ENCODE measurements at regions not wholly inside any gene's neighbourhood (a gene's known extent, or its start where the extent isn't known, plus 50 kb on each side); places are given as distances from the start of the nearest gene placed in this dataset.

GRCh38 chr2:176745543-176746200, 466.9 kb upstream of the HNRNPA3 start:
- peaks cover 7% of the 10 kb centered on the region for H3K4me1 ChIP-seq (ENCODE audit: control insufficient read depth, low read depth, low read length)

DNA sequence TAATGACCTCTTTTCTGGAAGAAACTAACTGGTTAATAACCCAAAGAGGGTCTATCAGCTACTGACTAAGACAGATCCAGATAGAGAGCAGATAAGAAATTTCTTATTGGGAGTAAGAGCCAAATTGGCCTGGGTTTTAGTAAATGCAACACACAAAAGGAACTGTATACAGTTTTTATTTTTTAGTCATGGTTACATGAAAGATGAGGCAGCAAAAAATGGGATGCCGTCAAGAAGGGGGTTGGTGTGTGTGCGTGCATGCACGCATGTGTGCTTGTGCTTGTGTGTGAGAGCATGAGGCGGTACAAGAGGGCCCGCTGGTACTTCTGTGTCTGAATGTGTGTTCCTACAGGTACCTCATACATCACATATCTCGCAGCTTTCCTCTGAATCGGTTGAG, 466.2 kb upstream of the HNRNPA3 start:
- Histone ChIP-seq H3K36me3 (ENCODE audit: control insufficient read depth, insufficient read depth, low read length) (no peaks in the 10 kb centered on the region), H3K4ac (ENCODE audit: low read depth, low read length) (no peak overlapping the region), H4K5ac (ENCODE audit: low read length) (no peak overlapping the region), H3K4me3 (ENCODE audit: low read length) (no peak overlapping the region), H3K79me1 (ENCODE audit: low read length) (no peaks in the 10 kb centered on the region), H3K27me3 (ENCODE audit: insufficient read depth, low read length, poor library complexity) (no peaks in the 10 kb centered on the region), H3K23ac (ENCODE audit: low read length) (no peak overlapping the region), H2AK5ac (ENCODE audit: low read length) (no peak overlapping the region), H3K18ac (ENCODE audit: low read length) (no peak overlapping the region), H3K4me1 (ENCODE audit: control insufficient read depth, low read depth, low read length) (peaks cover 10% of the 10 kb centered on the region), H2BK120ac (ENCODE audit: low read depth, low read length) (no peak overlapping the region), H3K4me2 (ENCODE audit: low read length) (no peak overlapping the region), H2BK5ac (ENCODE audit: low read length) (no peak overlapping the region), H2BK15ac (replicated peaks; ENCODE audit: low read depth) (no peak overlapping the region), H3K9ac (ENCODE audit: low read length) (no peak overlapping the region), H3K27ac (ENCODE audit: low read depth, low read length) (no peak overlapping the region), H3K56ac (ENCODE audit: low read length) (no peak overlapping the region), H4K8ac (ENCODE audit: low read depth, low read length) (no peak overlapping the region), H3K79me2 (ENCODE audit: control insufficient read depth, insufficient read depth, low read length) (no peaks in the 10 kb centered on the region)
- WGBS (ENCODE audit: extremely low coverage, insufficient coverage, low lambda C conversion rate) = no CpG with 5 or more reads among the region's 7 CpGs
- DNase-seq = no peak

More at GRCh38 chr2:176745543-176746200, 466.9 kb upstream of the HNRNPA3 start:
- Histone ChIP-seq H3K27me3 (ENCODE audit: insufficient read depth, low read length, poor library complexity) (no peaks in the 10 kb centered on the region), H4K8ac (ENCODE audit: low read depth, low read length) (no peak overlapping the region), H3K18ac (ENCODE audit: low read length) (no peak overlapping the region), H3K4me2 (ENCODE audit: low read length) (no peak overlapping the region), H3K23ac (ENCODE audit: low read length) (no peak overlapping the region), H3K56ac (ENCODE audit: low read length) (no peak overlapping the region), H3K79me2 (ENCODE audit: control insufficient read depth, insufficient read depth, low read length) (no peaks in the 10 kb centered on the region), H3K9ac (ENCODE audit: low read length) (no peak overlapping the region), H3K36me3 (ENCODE audit: control insufficient read depth, insufficient read depth, low read length) (no peaks in the 10 kb centered on the region), H4K5ac (ENCODE audit: low read length) (no peak overlapping the region), H3K4ac (ENCODE audit: low read depth, low read length) (no peak overlapping the region), H2BK120ac (ENCODE audit: low read depth, low read length) (no peak overlapping the region), H2BK15ac (replicated peaks; ENCODE audit: low read depth) (no peak overlapping the region), H3K79me1 (ENCODE audit: low read length) (no peaks in the 10 kb centered on the region), H2BK5ac (ENCODE audit: low read length) (no peak overlapping the region), H2AK5ac (ENCODE audit: low read length) (no peak overlapping the region), H3K27ac (ENCODE audit: low read depth, low read length) (no peak overlapping the region), H3K4me3 (ENCODE audit: low read length) (no peak overlapping the region)
- no peak for DNase-seq
- WGBS (ENCODE audit: extremely low coverage, insufficient coverage, low lambda C conversion rate) = no CpG with 5 or more reads among the region's 8 CpGs

GRCh38 chr2:176747506-176747905, 465.1 kb upstream of the HNRNPA3 start:
- no peak overlapping the region for H2BK5ac ChIP-seq (ENCODE audit: low read length)
- no peaks in the 10 kb centered on the region for H3K36me3 ChIP-seq (ENCODE audit: control insufficient read depth, insufficient read depth, low read length)
- H3K4me3 ChIP-seq (ENCODE audit: low read length) = no peak overlapping the region
- no peak overlapping the region for H3K27ac ChIP-seq (ENCODE audit: low read depth, low read length)
- no peak overlapping the region for H3K4ac ChIP-seq (ENCODE audit: low read depth, low read length)
- H2BK120ac ChIP-seq (ENCODE audit: low read depth, low read length) = no peak overlapping the region
- no peak for DNase-seq
- no peak overlapping the region for H2AK5ac ChIP-seq (ENCODE audit: low read length)
- H3K18ac ChIP-seq (ENCODE audit: low read length) = no peak overlapping the region
- H2BK15ac ChIP-seq (replicated peaks; ENCODE audit: low read depth) = no peak overlapping the region
- no peak overlapping the region for H3K4me2 ChIP-seq (ENCODE audit: low read length)
- H3K9ac ChIP-seq (ENCODE audit: low read length) = no peak overlapping the region
- H3K27me3 ChIP-seq (ENCODE audit: insufficient read depth, low read length, poor library complexity) = no peaks in the 10 kb centered on the region
- H3K56ac ChIP-seq (ENCODE audit: low read length) = no peak overlapping the region
- no peak overlapping the region for H3K23ac ChIP-seq (ENCODE audit: low read length)
- H3K4me1 ChIP-seq (ENCODE audit: control insufficient read depth, low read depth, low read length) = peaks cover 10% of the 10 kb centered on the region
- H3K79me1 ChIP-seq (ENCODE audit: low read length) = no peaks in the 10 kb centered on the region
- no peak overlapping the region for H4K5ac ChIP-seq (ENCODE audit: low read length)
- no peak overlapping the region for H4K8ac ChIP-seq (ENCODE audit: low read depth, low read length)
- no peaks in the 10 kb centered on the region for H3K79me2 ChIP-seq (ENCODE audit: control insufficient read depth, insufficient read depth, low read length)
- WGBS (ENCODE audit: extremely low coverage, insufficient coverage, low lambda C conversion rate) = no CpG with 5 or more reads among the region's 4 CpGs

DNA sequence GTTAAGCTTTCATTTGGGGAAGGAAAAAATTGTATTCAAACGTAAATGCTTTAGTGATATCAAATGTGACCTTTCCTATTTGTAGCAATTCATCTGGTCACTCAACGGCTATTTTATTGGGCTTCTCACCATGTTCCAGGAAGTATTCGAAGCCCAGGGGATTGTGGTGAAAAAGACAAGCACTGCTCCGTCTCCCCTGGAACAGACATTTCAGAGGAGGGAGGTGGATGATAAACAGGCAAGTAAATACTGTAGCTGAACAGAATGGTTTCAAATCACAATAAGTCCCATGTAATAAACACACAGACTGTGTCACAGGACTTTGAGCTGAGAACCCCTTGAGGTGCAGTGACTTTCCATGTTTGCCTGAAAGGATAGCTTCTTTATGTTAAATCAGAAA, 464.7 kb upstream of the HNRNPA3 start:
- Histone ChIP-seq H3K36me3 (ENCODE audit: control insufficient read depth, insufficient read depth, low read length) (no peaks in the 10 kb centered on the region), H2BK120ac (ENCODE audit: low read depth, low read length) (no peak overlapping the region), H3K27ac (ENCODE audit: low read depth, low read length) (no peak overlapping the region), H3K27me3 (ENCODE audit: insufficient read depth, low read length, poor library complexity) (no peaks in the 10 kb centered on the region), H4K8ac (ENCODE audit: low read depth, low read length) (no peak overlapping the region), H3K79me2 (ENCODE audit: control insufficient read depth, insufficient read depth, low read length) (no peaks in the 10 kb centered on the region), H3K4me2 (ENCODE audit: low read length) (no peak overlapping the region), H3K9ac (ENCODE audit: low read length) (no peak overlapping the region), H4K5ac (ENCODE audit: low read length) (no peak overlapping the region), H3K18ac (ENCODE audit: low read length) (no peak overlapping the region), H3K56ac (ENCODE audit: low read length) (no peak overlapping the region), H3K4me3 (ENCODE audit: low read length) (no peak overlapping the region), H3K4me1 (ENCODE audit: control insufficient read depth, low read depth, low read length) (peaks cover 10% of the 10 kb centered on the region), H3K79me1 (ENCODE audit: low read length) (no peaks in the 10 kb centered on the region), H2AK5ac (ENCODE audit: low read length) (no peak overlapping the region), H3K4ac (ENCODE audit: low read depth, low read length) (no peak overlapping the region), H2BK15ac (replicated peaks; ENCODE audit: low read depth) (no peak overlapping the region), H2BK5ac (ENCODE audit: low read length) (no peak overlapping the region), H3K23ac (ENCODE audit: low read length) (no peak overlapping the region)
- DNase-seq = no peak
- WGBS (ENCODE audit: extremely low coverage, insufficient coverage, low lambda C conversion rate) = no CpG with 5 or more reads among the region's 4 CpGs

DNA sequence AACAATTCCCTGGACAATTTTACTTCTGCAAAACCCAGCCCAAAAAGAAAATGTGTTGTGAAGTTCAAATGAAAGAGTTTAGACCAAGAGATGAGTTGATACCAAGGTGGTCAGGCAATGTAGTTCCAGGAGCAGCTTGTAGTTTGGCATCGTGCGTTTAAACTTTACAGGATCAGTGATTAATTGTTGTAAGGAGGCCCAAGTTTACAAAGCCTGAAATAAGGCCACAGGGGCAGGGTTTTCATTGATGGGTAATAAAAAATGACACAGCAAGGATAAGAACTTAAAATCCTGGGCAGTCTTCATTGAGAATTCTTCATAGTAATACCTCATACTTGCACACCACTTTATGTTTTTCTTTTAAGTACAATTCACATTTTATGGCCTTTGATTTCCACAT, 463.9 kb upstream of the HNRNPA3 start:
- H3K18ac ChIP-seq (ENCODE audit: low read length) = no peak overlapping the region
- WGBS (ENCODE audit: extremely low coverage, insufficient coverage, low lambda C conversion rate) = no CpG with 5 or more reads among the region's 2 CpGs
- DNase-seq = no peak

More for the DNA sequence above, 463.9 kb upstream of the HNRNPA3 start:
- Histone ChIP-seq H2AK5ac (ENCODE audit: low read length) (no peak overlapping the region), H3K23ac (ENCODE audit: low read length) (no peak overlapping the region), H3K4me1 (ENCODE audit: control insufficient read depth, low read depth, low read length) (peaks cover 10% of the 10 kb centered on the region), H3K4me3 (ENCODE audit: low read length) (no peak overlapping the region), H2BK120ac (ENCODE audit: low read depth, low read length) (no peak overlapping the region), H3K27me3 (ENCODE audit: insufficient read depth, low read length, poor library complexity) (no peaks in the 10 kb centered on the region), H3K36me3 (ENCODE audit: control insufficient read depth, insufficient read depth, low read length) (no peaks in the 10 kb centered on the region), H2BK5ac (ENCODE audit: low read length) (no peak overlapping the region), H3K4me2 (ENCODE audit: low read length) (no peak overlapping the region), H4K8ac (ENCODE audit: low read depth, low read length) (no peak overlapping the region), H3K56ac (ENCODE audit: low read length) (no peak overlapping the region), H2BK15ac (replicated peaks; ENCODE audit: low read depth) (no peak overlapping the region), H3K27ac (ENCODE audit: low read depth, low read length) (no peak overlapping the region), H3K79me1 (ENCODE audit: low read length) (no peaks in the 10 kb centered on the region), H3K9ac (ENCODE audit: low read length) (no peak overlapping the region), H3K79me2 (ENCODE audit: control insufficient read depth, insufficient read depth, low read length) (no peaks in the 10 kb centered on the region), H4K5ac (ENCODE audit: low read length) (no peak overlapping the region), H3K4ac (ENCODE audit: low read depth, low read length) (no peak overlapping the region)
